ENCODE measurements at regions not wholly inside any gene's neighbourhood (a gene's known extent, or its start where the extent isn't known, plus 50 kb on each side); places are given as distances from the start of the nearest gene placed in this dataset.

- TF ChIP-seq HMGXB4 (CRISPR knock-in tag; IDR thresholded peaks at IDR 0.05) (no peak), NR1H2 (CRISPR knock-in tag; IDR thresholded peaks at IDR 0.05) (no peak), E2F1 (CRISPR knock-in tag; IDR thresholded peaks at IDR 0.05) (no peak), MLX (CRISPR knock-in tag; IDR thresholded peaks at IDR 0.05) (no peak), SP1 (CRISPR knock-in tag; conservative IDR thresholded peaks at IDR 0.05) (no peak), PRRX2 (CRISPR knock-in tag; IDR thresholded peaks at IDR 0.05) (no peak)
Measured at GRCh38 chr3:154931484-154931883, 148.6 kb upstream of the MME start (continued).

- peaks cover 5% of the 10 kb centered on the region for H3K4me1 Mint-ChIP-seq
- no peak overlapping the region for H3K27ac Mint-ChIP-seq
- H3K4me3 Mint-ChIP-seq = no peak overlapping the region
- ATAC-seq (no peak), DNase-seq (ENCODE audit: low spot score) (no peak)
- H3K27me3 Mint-ChIP-seq (ENCODE audit: low read depth) = no peaks in the 10 kb centered on the region
- ChIA-PET CTCF (interaction anchor here (1.0 kb wide), 1 partner anchor 23 kb away, joined by 3 read pairs; no protein-coding TSS in a partner anchor), POLR2A (no interaction called here)
- H3K36me3 Mint-ChIP-seq = peaks cover 5% of the 10 kb centered on the region
- H3K9me3 Mint-ChIP-seq = peaks cover 6% of the 10 kb centered on the region
- TF ChIP-seq ZNF671 (CRISPR knock-in tag; IDR thresholded peaks at IDR 0.05) (no peak), ZSCAN18 (CRISPR knock-in tag; IDR thresholded peaks at IDR 0.05) (no peak), ATF2 (CRISPR knock-in tag; IDR thresholded peaks at IDR 0.05; ENCODE audit: borderline replicate concordance, low read depth) (no peak), ZNF423 (CRISPR knock-in tag; IDR thresholded peaks at IDR 0.05) (no peak), E2F4 (CRISPR knock-in tag; IDR thresholded peaks at IDR 0.05; ENCODE audit: borderline replicate concordance, low read depth) (no peak), HMGXB4 (CRISPR knock-in tag; IDR thresholded peaks at IDR 0.05) (no peak), E2F1 (CRISPR knock-in tag; IDR thresholded peaks at IDR 0.05) (no peak), HMGA2 (CRISPR knock-in tag; IDR thresholded peaks at IDR 0.05) (no peak), ZNF232 (CRISPR knock-in tag; IDR thresholded peaks at IDR 0.05) (no peak), FOXP4 (CRISPR knock-in tag; IDR thresholded peaks at IDR 0.05) (no peak), ZNF416 (CRISPR knock-in tag; IDR thresholded peaks at IDR 0.05) (no peak), ESRRA (CRISPR knock-in tag; IDR thresholded peaks at IDR 0.05; ENCODE audit: borderline replicate concordance) (no peak), ZNF425 (CRISPR knock-in tag; conservative IDR thresholded peaks at IDR 0.05) (no peak), NFATC4 (CRISPR knock-in tag; IDR thresholded peaks at IDR 0.05) (no peak), FOXJ3 (CRISPR knock-in tag; IDR thresholded peaks at IDR 0.05; ENCODE audit: borderline replicate concordance) (no peak)
Measured at GRCh38 chr3:154926721-154927120, 153.4 kb upstream of the MME start.

Measured in WTC11 (cell line).